Jurkat, Clone E6-1 (cell line): ENCODE measurements at regions not wholly inside any gene's neighbourhood (a gene's known extent, or its start where the extent isn't known, plus 50 kb on each side); places are given as distances from the start of the nearest gene placed in this dataset.

ENCODE experiments used
- DNase-seq: peaks from one replicate; pipeline ENCODE4 v3.0.0-alpha.2; 2011; ENCODE audit warnings: low read depth, low spot score
- H3K4me3 ChIP-seq: 2 replicates; pipeline ENCODE4 v1.5.1; 2011; ENCODE audit warnings: mild to moderate bottlenecking, low read length, control low read depth, moderate library complexity

- no peak for DNase-seq
- no peak overlapping the region for H3K4me3 ChIP-seq
These were observed 82.4 kb downstream of the MYEOV start for GRCh38 chr11:69376155-69377028.

GRCh38 chr11:69377029-69377952 lies 83.3 kb downstream of the MYEOV start:
- no peak overlapping the region for H3K4me3 ChIP-seq
- no peak for DNase-seq

- no peak overlapping the region for H3K4me3 ChIP-seq
- DNase-seq, result no peak
These were observed 84.0 kb downstream of the MYEOV start for GRCh38 chr11:69377953-69378302.

GRCh38 chr11:69378303-69379141 lies 84.6 kb downstream of the MYEOV start:
- H3K4me3 ChIP-seq, result no peak overlapping the region
- no peak for DNase-seq

- DNase-seq, result no peak
These were observed 86.5 kb downstream of the MYEOV start for GRCh38 chr11:69380451-69380901.

GRCh38 chr11:69380921-69381581 lies 87.1 kb downstream of the MYEOV start:
- no peak for DNase-seq
- H3K4me3 ChIP-seq, result no peak overlapping the region

More at GRCh38 chr11:69380451-69380901, 86.5 kb downstream of the MYEOV start:
- no peak overlapping the region for H3K4me3 ChIP-seq

GRCh38 chr11:69381681-69382130 lies 87.8 kb downstream of the MYEOV start:
- DNase-seq, result no peak
- H3K4me3 ChIP-seq, result no peak overlapping the region

GRCh38 chr11:69382131-69383128 lies 88.5 kb downstream of the MYEOV start:
- no peak for DNase-seq
- H3K4me3 ChIP-seq, result no peak overlapping the region

- no peak overlapping the region for H3K4me3 ChIP-seq
- no peak for DNase-seq
These were observed 89.7 kb downstream of the MYEOV start for GRCh38 chr11:69383372-69384250.

- DNase-seq, result no peak
- no peak overlapping the region for H3K4me3 ChIP-seq
These were observed 90.5 kb downstream of the MYEOV start for GRCh38 chr11:69384251-69385143.

GRCh38 chr11:69385144-69385820 lies 91.3 kb downstream of the MYEOV start:
- no peak for DNase-seq

GRCh38 chr11:69385832-69386427 lies 92.0 kb downstream of the MYEOV start:
- H3K4me3 ChIP-seq, result no peak overlapping the region

More at GRCh38 chr11:69385144-69385820, 91.3 kb downstream of the MYEOV start:
- H3K4me3 ChIP-seq, result no peak overlapping the region

GRCh38 chr11:69386594-69387408 lies 92.8 kb downstream of the MYEOV start:
- H3K4me3 ChIP-seq, result no peak overlapping the region
- no peak for DNase-seq

More at GRCh38 chr11:69385832-69386427, 92.0 kb downstream of the MYEOV start:
- no peak for DNase-seq

GRCh38 chr11:69387409-69387885 lies 93.5 kb downstream of the MYEOV start:
- DNase-seq, result no peak
- no peak overlapping the region for H3K4me3 ChIP-seq
